Skeletal muscle cell (primary cell): ENCODE measurements at regions not wholly inside any gene's neighbourhood (a gene's known extent, or its start where the extent isn't known, plus 50 kb on each side); places are given as distances from the start of the nearest gene placed in this dataset.
"Not testable (repeated sequence)": the region's sequence is repeated elsewhere in the genome, so short reads cannot be mapped to it uniquely, and the experiment has no call there.

Source experiments
- DNase-seq: peaks from one replicate; pipeline ENCODE4 v3.0.0-alpha.2; 2010; ENCODE audit warnings: low read depth
- H3K4me3 ChIP-seq: 2 replicates; pipeline ENCODE4 v1.5.1; 2011; ENCODE audit warnings: low read depth, mild to moderate bottlenecking, control low read depth, low read length, moderate library complexity

- no peak overlapping the region for H3K4me3 ChIP-seq
- no peak for DNase-seq
These were observed 255.1 kb downstream of the XPNPEP1 start for GRCh38 chr10:109668154-109668665.

- DNase-seq, result no peak
These were observed 258.0 kb downstream of the XPNPEP1 start for GRCh38 chr10:109665321-109665720.

GRCh38 chr10:109664554-109664953 is 258.8 kb downstream of the XPNPEP1 start:
- DNase-seq, result no peak
- H3K4me3 ChIP-seq, result no peak overlapping the region

More at GRCh38 chr10:109665321-109665720, 258.0 kb downstream of the XPNPEP1 start:
- no peak overlapping the region for H3K4me3 ChIP-seq

- H3K4me3 ChIP-seq, result no peak overlapping the region
- no peak for DNase-seq
These were observed 260.2 kb downstream of the XPNPEP1 start for GRCh38 chr10:109663122-109663521.

GRCh38 chr10:109652612-109653011 is 270.7 kb downstream of the XPNPEP1 start:
- not testable (repeated sequence) for DNase-seq, H3K4me3 ChIP-seq

GRCh38 chr10:109650228-109650627 is 273.1 kb downstream of the XPNPEP1 start:
- H3K4me3 ChIP-seq, result no peak overlapping the region
- no peak for DNase-seq

- no peak overlapping the region for H3K4me3 ChIP-seq
These were observed 275.7 kb downstream of the XPNPEP1 start for GRCh38 chr10:109647627-109648026.

GRCh38 chr10:109633846-109634245 is 289.5 kb downstream of the XPNPEP1 start:
- no peak overlapping the region for H3K4me3 ChIP-seq
- DNase-seq, result no peak

More at GRCh38 chr10:109647627-109648026, 275.7 kb downstream of the XPNPEP1 start:
- DNase-seq, result no peak

- not testable (repeated sequence) for H3K4me3 ChIP-seq, DNase-seq
These were observed 290.3 kb downstream of the XPNPEP1 start for GRCh38 chr10:109633017-109633416.

- no peak overlapping the region for H3K4me3 ChIP-seq
- no peak for DNase-seq
These were observed 298.4 kb downstream of the XPNPEP1 start for GRCh38 chr10:109624939-109625338.

GRCh38 chr10:109622566-109622965 is 300.7 kb downstream of the XPNPEP1 start:
- no peak for DNase-seq

GRCh38 chr10:109620396-109620795 is 302.9 kb downstream of the XPNPEP1 start:
- no peak for DNase-seq
- no peak overlapping the region for H3K4me3 ChIP-seq

More at GRCh38 chr10:109622566-109622965, 300.7 kb downstream of the XPNPEP1 start:
- H3K4me3 ChIP-seq, result no peak overlapping the region

GRCh38 chr10:109619914-109620313 is 303.4 kb downstream of the XPNPEP1 start:
- no peak overlapping the region for H3K4me3 ChIP-seq
- DNase-seq, result no peak

GRCh38 chr10:109618748-109619147 is 304.6 kb downstream of the XPNPEP1 start:
- no peak overlapping the region for H3K4me3 ChIP-seq

GRCh38 chr10:109618301-109618700 is 305.0 kb downstream of the XPNPEP1 start:
- DNase-seq, result no peak
- no peak overlapping the region for H3K4me3 ChIP-seq

More at GRCh38 chr10:109618748-109619147, 304.6 kb downstream of the XPNPEP1 start:
- DNase-seq, result no peak

- no peak for DNase-seq
- no peak overlapping the region for H3K4me3 ChIP-seq
These were observed 306.8 kb downstream of the XPNPEP1 start for GRCh38 chr10:109616359-109616980.

GRCh38 chr10:109595356-109595755 is 328.0 kb downstream of the XPNPEP1 start:
- not testable (repeated sequence) for H3K4me3 ChIP-seq, DNase-seq

GRCh38 chr10:109593682-109594081 is 329.6 kb downstream of the XPNPEP1 start:
- no peak for DNase-seq
- H3K4me3 ChIP-seq, result no peak overlapping the region

- no peak overlapping the region for H3K4me3 ChIP-seq
- DNase-seq, result no peak
These were observed 330.9 kb downstream of the XPNPEP1 start for GRCh38 chr10:109592391-109592790.

GRCh38 chr10:109591601-109592000 is 331.7 kb downstream of the XPNPEP1 start:
- no peak overlapping the region for H3K4me3 ChIP-seq
- DNase-seq, result no peak

GRCh38 chr10:109588259-109588658 is 335.1 kb downstream of the XPNPEP1 start:
- H3K4me3 ChIP-seq, result no peak overlapping the region
- DNase-seq, result no peak
